AG10803 (cell line): ENCODE measurements at regions not wholly inside any gene's neighbourhood (a gene's known extent, or its start where the extent isn't known, plus 50 kb on each side); places are given as distances from the start of the nearest gene placed in this dataset.
A peak's percentile ranks its signal among the peaks of the same experiment; 100 is the strongest.

Source experiments
- DNase-seq: peaks from one replicate; pipeline ENCODE4 v3.0.0; 2010; ENCODE audit warnings: low read depth
- H3K4me3 ChIP-seq: 2 replicates; pipeline ENCODE4 v1.5.1; 2011; ENCODE audit warnings: mild to moderate bottlenecking, low read length, control low read depth
- CTCF ChIP-seq: conservative IDR thresholded peaks from 2 replicates; pipeline ENCODE4 v1.5.1; 2011; ENCODE audit warnings: mild to moderate bottlenecking, low read length, control low read depth, inconsistent platforms

GRCh38 chr10:78851647-78852046 lies 217.1 kb upstream of the ZMIZ1 start:
- no peak overlapping the region for H3K4me3 ChIP-seq
- TF ChIP-seq CTCF, result no peak
- DNase-seq, result peak; percentile 91

GRCh38 chr10:78852466-78853240 lies 216.1 kb upstream of the ZMIZ1 start:
- no peak overlapping the region for H3K4me3 ChIP-seq
- no peak for TF ChIP-seq CTCF
- DNase-seq, result no peak

GRCh38 chr10:78853864-78854263 lies 214.9 kb upstream of the ZMIZ1 start:
- no peak for DNase-seq
- no peak overlapping the region for H3K4me3 ChIP-seq
- TF ChIP-seq CTCF, result no peak

- no peak overlapping the region for H3K4me3 ChIP-seq
Measured at GRCh38 chr10:78856421-78856820, 212.3 kb upstream of the ZMIZ1 start.

GRCh38 chr10:78857193-78857592 lies 211.6 kb upstream of the ZMIZ1 start:
- H3K4me3 ChIP-seq, result no peak overlapping the region
- no peak for TF ChIP-seq CTCF
- DNase-seq, result no peak

More at GRCh38 chr10:78856421-78856820, 212.3 kb upstream of the ZMIZ1 start:
- TF ChIP-seq CTCF, result no peak
- DNase-seq, result no peak

GRCh38 chr10:78859266-78859665 lies 209.5 kb upstream of the ZMIZ1 start:
- H3K4me3 ChIP-seq, result no peak overlapping the region
- TF ChIP-seq CTCF, result no peak
- no peak for DNase-seq

GRCh38 chr10:78859769-78860168 lies 209.0 kb upstream of the ZMIZ1 start:
- H3K4me3 ChIP-seq, result no peak overlapping the region
- no peak for DNase-seq

More at GRCh38 chr10:78859769-78860168, 209.0 kb upstream of the ZMIZ1 start:
- no peak for TF ChIP-seq CTCF
